Astrocyte (in vitro differentiated cells and primary cell): ENCODE measurements at regions not wholly inside any gene's neighbourhood (a gene's known extent, or its start where the extent isn't known, plus 50 kb on each side); places are given as distances from the start of the nearest gene placed in this dataset.

Source experiments
- DNase-seq: peaks from one replicate; pipeline ENCODE4 v3.0.0-alpha.2; 2010; ENCODE audit warnings: low read depth
- FAIRE-seq: peaks from 2 replicates; lab custom pipeline; 2011; peaks lifted over from hg19 to GRCh38; lab: Jason Lieb, UNC
- H2AFZ ChIP-seq: 2 replicates; pipeline ENCODE4 v1.6.0; 2012; ENCODE audit warnings: low read depth, low read length, inconsistent platforms
- H3K27ac ChIP-seq: 2 replicates; pipeline ENCODE4 v1.5.1; 2011; ENCODE audit warnings: low read depth, low read length, inconsistent platforms
- H3K27me3 ChIP-seq: 2 replicates; pipeline ENCODE4 v1.6.0; 2011; ENCODE audit warnings: low read length, inconsistent platforms; ENCODE audit not compliant: insufficient read depth
- H3K36me3 ChIP-seq: 2 replicates; pipeline ENCODE4 v1.5.1; 2011; ENCODE audit warnings: low read length, inconsistent platforms; ENCODE audit not compliant: insufficient read depth
- H3K4me1 ChIP-seq: 2 replicates; pipeline ENCODE4 v1.5.1; 2011; ENCODE audit warnings: low read length, inconsistent platforms; ENCODE audit not compliant: insufficient read depth
- H3K4me2 ChIP-seq: 2 replicates; pipeline ENCODE4 v1.6.0; 2012; ENCODE audit warnings: low read length, inconsistent platforms
- H3K4me3 ChIP-seq: 2 replicates; pipeline ENCODE4 v1.5.1; 2011; ENCODE audit warnings: low read depth, mild to moderate bottlenecking, low read length, inconsistent platforms; ENCODE audit not compliant: insufficient read depth
- H3K79me2 ChIP-seq: 2 replicates; pipeline ENCODE4 v1.6.0; 2012; ENCODE audit warnings: mild to moderate bottlenecking, low read length, inconsistent platforms; ENCODE audit not compliant: insufficient read depth
- H3K9ac ChIP-seq: 2 replicates; pipeline ENCODE4 v1.6.0; 2012; ENCODE audit warnings: mild to moderate bottlenecking, low read length, inconsistent platforms
- H3K9me3 ChIP-seq: 2 replicates; pipeline ENCODE4 v1.5.1; 2012; ENCODE audit warnings: low read depth, mild to moderate bottlenecking, low read length, inconsistent platforms; ENCODE audit not compliant: insufficient read depth
- H4K20me1 ChIP-seq: 2 replicates; pipeline ENCODE4 v1.6.0; 2012; ENCODE audit warnings: low read length, inconsistent platforms; ENCODE audit not compliant: insufficient read depth
- H3K27ac Mint-ChIP-seq: one replicate; pipeline ENCODE4 v1.8.0; 2021; ENCODE audit warnings: mild to moderate bottlenecking, mixed read lengths; ENCODE audit not compliant: unreplicated experiment
- H3K27me3 Mint-ChIP-seq: one replicate; pipeline ENCODE4 v1.8.0; 2021; ENCODE audit warnings: low read depth, mixed read lengths; ENCODE audit not compliant: unreplicated experiment
- H3K36me3 Mint-ChIP-seq: one replicate; pipeline ENCODE4 v1.8.0; 2021; ENCODE audit warnings: low read depth, mixed read lengths; ENCODE audit not compliant: unreplicated experiment
- H3K4me1 Mint-ChIP-seq: one replicate; pipeline ENCODE4 v1.8.0; 2021; ENCODE audit warnings: low read depth, mixed read lengths; ENCODE audit not compliant: unreplicated experiment
- H3K4me3 Mint-ChIP-seq: one replicate; pipeline ENCODE4 v1.8.0; 2021; ENCODE audit warnings: mild to moderate bottlenecking, moderate library complexity, mixed read lengths; ENCODE audit not compliant: unreplicated experiment
- H3K9me3 Mint-ChIP-seq: one replicate; pipeline ENCODE4 v1.8.0; 2021; ENCODE audit warnings: mild to moderate bottlenecking, mixed read lengths; ENCODE audit not compliant: unreplicated experiment
- EZH2 ChIP-seq: IDR thresholded peaks from 2 replicates; pipeline ENCODE4 v1.6.1; 2012; ENCODE audit warnings: mild to moderate bottlenecking, low read length, inconsistent platforms; ENCODE audit not compliant: insufficient read depth
- TF ChIP-seq, protein P1 (sequence below): IDR thresholded peaks from 2 replicates; pipeline ENCODE4 v1.5.1; 2011; ENCODE audit warnings: low read depth, mild to moderate bottlenecking, inconsistent platforms, low read length, moderate library complexity; ENCODE audit not compliant: insufficient read depth

GRCh38 chr16:64696866-64697265 is 425.0 kb downstream of the CDH11 start:
- Mint-ChIP-seq H3K4me3 (no peak overlapping the region), H3K36me3 (no peaks in the 10 kb centered on the region), H3K4me1 (no peaks in the 10 kb centered on the region), H3K27ac (no peak overlapping the region), H3K27me3 (peaks cover 3% of the 10 kb centered on the region), H3K9me3 (peaks cover 3% of the 10 kb centered on the region)
- H2AFZ ChIP-seq, result no peak overlapping the region
- H3K9me3 ChIP-seq, result no peaks in the 10 kb centered on the region
- H4K20me1 ChIP-seq, result no peaks in the 10 kb centered on the region
- TF ChIP-seq, protein P1, sequence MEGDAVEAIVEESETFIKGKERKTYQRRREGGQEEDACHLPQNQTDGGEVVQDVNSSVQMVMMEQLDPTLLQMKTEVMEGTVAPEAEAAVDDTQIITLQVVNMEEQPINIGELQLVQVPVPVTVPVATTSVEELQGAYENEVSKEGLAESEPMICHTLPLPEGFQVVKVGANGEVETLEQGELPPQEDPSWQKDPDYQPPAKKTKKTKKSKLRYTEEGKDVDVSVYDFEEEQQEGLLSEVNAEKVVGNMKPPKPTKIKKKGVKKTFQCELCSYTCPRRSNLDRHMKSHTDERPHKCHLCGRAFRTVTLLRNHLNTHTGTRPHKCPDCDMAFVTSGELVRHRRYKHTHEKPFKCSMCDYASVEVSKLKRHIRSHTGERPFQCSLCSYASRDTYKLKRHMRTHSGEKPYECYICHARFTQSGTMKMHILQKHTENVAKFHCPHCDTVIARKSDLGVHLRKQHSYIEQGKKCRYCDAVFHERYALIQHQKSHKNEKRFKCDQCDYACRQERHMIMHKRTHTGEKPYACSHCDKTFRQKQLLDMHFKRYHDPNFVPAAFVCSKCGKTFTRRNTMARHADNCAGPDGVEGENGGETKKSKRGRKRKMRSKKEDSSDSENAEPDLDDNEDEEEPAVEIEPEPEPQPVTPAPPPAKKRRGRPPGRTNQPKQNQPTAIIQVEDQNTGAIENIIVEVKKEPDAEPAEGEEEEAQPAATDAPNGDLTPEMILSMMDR, result no peak
- no peak for TF ChIP-seq EZH2
- DNase-seq, result no peak
- H3K27me3 ChIP-seq, result no peaks in the 10 kb centered on the region
- no peak overlapping the region for H3K4me2 ChIP-seq
- H3K4me1 ChIP-seq, result no peaks in the 10 kb centered on the region
- H3K79me2 ChIP-seq, result no peaks in the 10 kb centered on the region
- FAIRE-seq, result peak; percentile 26
- no peak overlapping the region for H3K27ac ChIP-seq
- no peaks in the 10 kb centered on the region for H3K36me3 ChIP-seq
- no peak overlapping the region for H3K9ac ChIP-seq
- H3K4me3 ChIP-seq, result no peak overlapping the region

DNA sequence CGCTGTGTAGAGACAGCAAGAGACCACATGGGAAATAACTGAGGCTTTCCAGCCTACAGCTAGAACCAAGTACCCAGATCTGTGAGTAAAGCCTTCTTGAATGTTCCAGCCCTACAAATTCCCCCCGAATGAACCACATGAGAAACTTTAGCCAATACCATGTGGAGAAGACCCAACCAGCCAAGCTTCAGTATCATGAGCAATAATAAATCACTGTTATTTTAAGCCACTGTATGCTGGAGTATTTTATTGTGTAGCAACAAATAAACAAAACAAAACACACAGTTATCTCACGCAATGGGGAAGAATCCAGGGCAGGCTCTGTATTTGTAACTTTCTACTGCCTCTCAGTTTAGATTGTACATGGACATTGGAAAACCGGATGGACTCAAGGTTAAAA is 426.2 kb downstream of the CDH11 start:
- H2AFZ ChIP-seq, result no peak overlapping the region
- no peak overlapping the region for H3K4me3 ChIP-seq
- DNase-seq (no peak), FAIRE-seq (no peak)
- no peak overlapping the region for H3K4me2 ChIP-seq
- no peak overlapping the region for H3K4me3 Mint-ChIP-seq
- no peaks in the 10 kb centered on the region for H3K27me3 ChIP-seq
- no peaks in the 10 kb centered on the region for H3K9me3 ChIP-seq
- no peaks in the 10 kb centered on the region for H3K9me3 Mint-ChIP-seq
- H3K79me2 ChIP-seq, result no peaks in the 10 kb centered on the region
- TF ChIP-seq, protein P1, result no peak
- TF ChIP-seq EZH2, result no peak
- no peak overlapping the region for H3K27ac ChIP-seq
- no peaks in the 10 kb centered on the region for H3K36me3 ChIP-seq
- H4K20me1 ChIP-seq, result no peaks in the 10 kb centered on the region
- no peak overlapping the region for H3K9ac ChIP-seq
- H3K4me1 Mint-ChIP-seq, result no peaks in the 10 kb centered on the region
- H3K4me1 ChIP-seq, result no peaks in the 10 kb centered on the region
- no peaks in the 10 kb centered on the region for H3K36me3 Mint-ChIP-seq
- H3K27ac Mint-ChIP-seq, result no peak overlapping the region
- H3K27me3 Mint-ChIP-seq, result peaks cover 3% of the 10 kb centered on the region

GRCh38 chr16:64693946-64694345 is 427.9 kb downstream of the CDH11 start:
- H3K4me1 ChIP-seq, result no peaks in the 10 kb centered on the region
- no peak overlapping the region for H3K9ac ChIP-seq
- no peaks in the 10 kb centered on the region for H3K4me1 Mint-ChIP-seq
- H3K4me3 Mint-ChIP-seq, result no peak overlapping the region
- peaks cover 2% of the 10 kb centered on the region for H3K27me3 Mint-ChIP-seq
- FAIRE-seq (peak; percentile 26), DNase-seq (no peak)
- no peaks in the 10 kb centered on the region for H3K36me3 ChIP-seq
- H3K4me2 ChIP-seq, result no peak overlapping the region
- TF ChIP-seq, protein P1, result no peak
- no peak for TF ChIP-seq EZH2
- H3K79me2 ChIP-seq, result no peaks in the 10 kb centered on the region
- H3K4me3 ChIP-seq, result no peak overlapping the region
- H3K27me3 ChIP-seq, result no peaks in the 10 kb centered on the region
- H3K9me3 Mint-ChIP-seq, result no peaks in the 10 kb centered on the region
- no peaks in the 10 kb centered on the region for H4K20me1 ChIP-seq
- no peak overlapping the region for H3K27ac ChIP-seq
- no peak overlapping the region for H2AFZ ChIP-seq
- H3K27ac Mint-ChIP-seq, result no peak overlapping the region
- no peaks in the 10 kb centered on the region for H3K9me3 ChIP-seq
- no peaks in the 10 kb centered on the region for H3K36me3 Mint-ChIP-seq
